ENCODE measurements at regions not wholly inside any gene's neighbourhood (a gene's known extent, or its start where the extent isn't known, plus 50 kb on each side); places are given as distances from the start of the nearest gene placed in this dataset.

DNA sequence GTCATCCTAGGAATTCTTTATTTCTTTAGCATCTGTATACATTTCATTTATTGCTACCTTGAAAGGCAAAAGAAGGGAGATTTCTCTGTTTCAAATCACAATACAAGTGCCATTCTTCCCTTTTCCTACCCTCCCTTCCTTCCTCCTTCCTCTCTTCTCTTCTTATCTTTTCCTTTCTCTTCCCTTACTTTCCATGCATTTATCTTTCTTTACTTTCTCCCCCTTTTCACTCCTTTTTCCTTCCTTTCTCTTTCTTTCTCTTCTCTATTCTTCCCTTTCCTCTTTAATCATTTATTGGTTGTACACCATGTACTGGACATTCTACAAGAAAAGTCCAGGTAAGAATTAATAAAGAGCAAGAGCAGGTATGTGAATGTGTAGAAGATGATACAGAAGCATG lies 251.0 kb upstream of the PEX5L start:
- no peak for DNase-seq

DNA sequence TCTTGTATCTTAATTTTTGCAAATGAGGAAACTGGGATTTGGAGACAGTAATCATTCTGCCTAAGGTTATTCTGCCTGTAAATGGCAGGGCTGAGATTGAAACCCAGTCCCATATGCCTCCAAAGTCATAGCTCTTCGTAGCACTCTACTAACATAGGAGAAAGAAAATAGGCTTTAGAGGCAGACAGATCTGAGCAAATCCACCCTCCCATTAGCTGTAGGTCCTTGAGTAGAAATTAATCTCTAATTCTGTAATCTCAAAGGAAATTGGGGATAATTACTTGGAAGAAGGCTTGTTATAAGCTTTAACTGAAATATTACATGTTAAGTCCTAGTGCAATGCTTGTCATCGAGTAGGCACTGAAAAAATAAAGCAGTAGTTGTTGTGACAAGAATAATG lies 252.1 kb upstream of the PEX5L start:
- DNase-seq: no peak

DNA sequence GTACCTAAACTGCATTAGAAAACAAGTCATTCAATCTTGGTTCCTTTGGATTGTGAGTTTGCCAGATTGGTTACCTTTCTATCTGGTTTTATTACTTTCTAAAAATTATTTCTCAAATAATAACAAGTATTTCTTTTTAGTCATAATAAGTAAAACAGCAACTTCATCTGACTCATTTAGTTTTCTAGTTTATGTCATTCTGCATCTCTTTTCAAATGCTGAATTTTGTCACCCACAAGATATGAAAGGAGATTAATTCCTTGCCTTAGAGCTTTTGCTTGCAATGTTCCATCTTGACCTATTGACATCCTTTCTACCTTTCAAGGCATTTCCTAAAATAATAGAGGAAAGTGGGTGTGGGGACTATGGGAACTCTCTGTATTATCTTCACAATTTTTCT lies 253.6 kb upstream of the PEX5L start:
- no peak for DNase-seq

DNA sequence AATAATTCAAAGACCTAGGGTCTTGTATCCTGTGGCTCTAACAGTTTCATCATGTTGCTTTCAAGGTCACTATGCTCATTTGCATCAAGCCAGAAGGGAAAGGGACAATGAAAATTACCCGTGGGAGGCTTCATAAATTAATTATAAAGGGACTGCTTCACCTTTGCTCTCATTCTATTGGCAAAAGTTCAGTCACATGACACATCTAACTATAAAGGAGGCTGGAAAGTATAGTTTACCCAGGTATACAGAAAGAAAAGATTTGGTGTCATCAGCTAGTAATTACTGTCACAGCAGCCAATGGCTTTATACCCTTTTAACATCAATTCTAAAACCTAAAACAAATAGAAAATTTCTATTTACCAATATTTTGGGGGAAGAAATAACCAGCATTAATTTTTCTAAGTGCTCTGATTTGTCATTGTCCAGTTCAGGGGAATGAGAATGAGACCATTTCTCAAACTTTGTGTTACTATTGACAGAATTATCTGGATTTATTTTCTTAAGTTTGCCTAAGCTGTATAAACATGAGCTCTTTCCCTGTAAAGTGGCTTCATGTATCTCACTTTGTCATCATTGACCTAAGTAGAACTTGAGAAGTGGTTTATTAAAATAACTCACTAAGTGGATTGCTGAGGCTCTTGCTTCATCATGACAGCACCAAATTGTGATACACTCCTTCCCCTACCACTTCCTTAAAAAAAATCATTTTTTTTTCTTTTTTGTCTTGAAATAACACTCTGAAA lies 257.7 kb upstream of the PEX5L start:
- peak; percentile 28 to 39 for DNase-seq

DNA sequence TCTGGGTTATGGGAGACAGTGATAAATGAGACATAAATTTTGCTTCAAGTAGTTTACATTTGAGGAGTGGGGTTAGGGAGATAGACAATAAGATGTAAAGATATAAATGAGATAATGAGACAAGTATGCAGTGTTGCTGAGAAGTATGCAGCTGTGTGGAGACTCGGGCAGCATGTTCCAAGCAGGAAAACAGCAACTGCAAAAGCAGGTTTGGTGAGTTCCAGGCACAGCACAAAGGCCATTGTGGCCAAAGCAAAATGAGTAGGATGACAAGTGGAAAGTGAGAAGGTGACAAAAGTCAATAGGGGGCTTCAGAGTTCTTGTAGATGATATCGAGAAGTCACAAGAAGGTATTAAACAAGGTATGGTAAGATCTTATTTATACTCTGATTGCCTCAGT lies 259.1 kb upstream of the PEX5L start:
- no peak for DNase-seq

DNA sequence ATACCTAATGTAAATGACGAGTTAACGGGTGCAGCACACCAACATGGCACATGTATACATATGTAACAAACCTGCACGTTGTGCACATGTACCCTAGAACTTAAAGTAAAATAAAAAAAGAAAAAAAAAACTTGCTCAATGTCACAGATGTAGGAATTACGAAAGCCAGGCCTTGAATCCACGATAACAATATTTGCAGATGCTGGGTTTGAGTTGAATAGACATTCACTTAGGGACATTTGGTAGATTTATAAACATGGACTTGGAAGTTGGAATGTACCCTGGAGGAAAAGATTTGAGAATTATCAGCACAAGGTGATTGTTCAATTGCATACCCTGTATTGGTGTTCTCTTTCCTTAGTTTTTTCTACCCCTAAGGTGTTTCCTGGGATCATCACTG lies 260.2 kb upstream of the PEX5L start:
- no peak for DNase-seq

DNA sequence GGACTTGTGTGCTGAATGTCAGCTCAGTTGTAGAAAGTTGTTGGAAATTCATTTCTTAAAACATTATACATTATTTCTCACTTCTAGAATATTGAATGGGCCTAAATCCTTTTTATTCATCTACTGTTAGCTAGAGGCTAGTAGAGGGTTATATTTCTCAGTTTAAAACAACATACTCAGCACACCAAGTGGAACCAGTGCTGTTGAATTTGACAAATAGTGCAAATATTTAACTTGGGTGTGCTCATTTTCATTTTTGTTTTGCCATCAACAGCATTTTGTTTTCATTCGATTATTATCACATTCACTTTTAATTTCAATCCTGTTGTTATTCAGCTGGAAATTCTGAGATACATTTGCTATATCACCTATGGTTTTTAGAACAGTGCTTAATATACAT lies 269.4 kb upstream of the PEX5L start:
- no peak for DNase-seq

DNA sequence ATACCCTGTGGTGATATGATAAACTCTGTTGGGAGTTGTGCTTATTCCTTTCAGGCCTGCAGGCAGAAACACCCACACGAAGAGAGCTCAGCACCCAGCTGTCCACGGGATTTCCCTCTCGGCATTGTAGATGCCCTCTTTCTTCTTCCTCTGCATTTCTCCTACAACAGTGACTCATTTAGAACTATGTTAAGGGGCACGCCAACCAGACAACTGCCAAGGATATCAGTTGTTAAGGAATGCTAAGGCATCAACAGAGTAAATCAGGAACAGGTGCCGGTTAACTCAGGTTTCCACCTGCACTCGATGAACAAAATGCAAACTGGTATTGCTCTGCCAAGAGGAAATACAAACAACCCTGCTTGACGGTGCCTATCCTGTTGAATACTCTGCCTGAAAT lies 270.0 kb upstream of the PEX5L start:
- no peak for DNase-seq

DNA sequence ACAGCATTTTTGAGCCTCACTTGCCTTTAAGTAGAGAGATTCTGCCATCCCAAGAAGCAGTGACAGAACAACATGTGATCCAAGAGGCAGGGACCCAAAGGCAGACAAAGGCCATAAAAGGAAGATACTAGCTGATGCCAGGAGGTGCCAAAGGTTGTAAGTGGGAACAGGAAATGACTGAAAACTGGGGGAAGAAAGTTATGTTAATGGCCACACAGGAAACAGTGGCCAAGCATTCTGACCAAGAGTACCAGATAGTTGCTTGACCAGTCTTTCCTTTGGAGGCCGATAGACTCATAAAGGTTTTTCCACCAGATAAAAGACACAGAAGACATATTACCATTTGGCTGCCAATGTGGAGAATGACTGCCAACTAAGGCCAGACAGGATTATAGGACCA lies 274.5 kb upstream of the PEX5L start:
- DNase-seq: no peak

DNA sequence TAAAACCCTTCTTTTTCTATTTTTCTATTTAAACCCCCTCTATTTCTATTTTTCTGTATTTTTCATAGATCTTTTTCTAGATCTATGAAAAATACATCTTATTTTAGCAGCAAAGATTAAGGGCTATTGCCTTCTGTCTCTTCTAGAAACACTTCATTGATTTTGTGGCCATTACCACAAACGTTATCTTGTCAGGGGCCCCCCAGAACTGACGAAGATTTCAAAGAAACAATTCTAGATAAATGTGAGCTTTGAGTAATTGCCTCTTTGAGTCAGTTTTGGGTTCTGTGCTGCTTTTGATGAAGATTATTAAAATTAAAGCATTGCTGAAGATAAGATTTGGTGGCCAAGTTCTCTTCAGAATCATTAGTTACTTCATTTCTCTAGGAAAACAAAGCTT lies 279.6 kb upstream of the PEX5L start:
- no peak for DNase-seq

DNA sequence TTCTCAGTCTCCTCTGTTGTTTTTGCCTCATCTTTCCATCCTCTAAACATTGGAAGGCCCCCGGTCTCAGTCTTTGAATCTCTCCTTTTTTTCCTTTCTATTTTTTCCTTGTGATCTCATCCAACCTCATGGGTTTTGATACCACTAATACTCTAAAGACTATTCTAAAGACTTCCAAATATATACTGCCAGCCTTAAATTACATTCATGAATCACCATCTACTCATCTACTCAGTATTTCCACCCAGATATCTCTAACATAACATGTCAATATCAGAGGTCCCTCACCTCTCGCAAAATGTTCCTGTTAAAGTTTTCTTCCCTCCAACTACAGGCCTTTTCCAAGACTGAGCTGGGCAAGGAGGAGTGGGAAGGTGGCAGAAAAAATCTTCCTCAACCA lies 282.5 kb upstream of the TTC14 start:
- no peak for DNase-seq

DNA sequence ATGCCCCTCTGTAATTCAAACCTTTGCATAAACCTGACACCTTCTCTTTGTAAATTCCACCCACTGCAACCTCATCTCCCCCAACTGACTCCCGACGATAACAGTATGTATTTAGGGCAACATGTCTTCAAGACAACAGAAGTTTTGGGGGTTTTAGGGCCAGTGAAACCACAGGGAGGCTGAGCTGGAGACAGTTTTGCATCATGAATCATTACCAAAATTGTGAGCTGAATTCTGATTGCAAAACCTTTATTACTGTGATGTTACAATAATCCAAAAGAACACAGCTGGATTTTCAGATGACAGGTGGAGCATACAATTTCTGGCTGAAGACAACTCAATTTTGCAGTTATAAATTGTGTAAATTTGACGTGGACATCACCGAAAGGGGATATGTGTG lies 281.3 kb upstream of the TTC14 start:
- DNase-seq: no peak

DNA sequence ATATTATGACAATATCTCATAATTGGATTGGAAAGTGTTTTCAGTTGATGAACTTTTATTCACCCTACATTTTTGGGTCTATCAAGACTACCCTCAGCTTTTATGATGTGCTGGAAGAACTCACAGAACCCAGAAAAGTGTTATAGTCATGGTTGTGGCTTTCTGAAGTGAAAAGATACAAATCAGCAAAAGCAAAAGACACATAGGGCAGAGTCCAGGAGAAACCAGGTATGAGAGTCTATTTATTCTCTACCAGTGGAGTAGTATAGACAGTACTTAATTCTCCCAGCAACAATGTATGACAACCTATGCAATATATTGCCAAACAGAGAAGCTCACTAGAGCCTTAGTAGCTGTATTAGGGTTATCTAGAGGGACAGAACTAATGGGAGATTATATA lies 280.4 kb upstream of the TTC14 start:
- DNase-seq: no peak

DNA sequence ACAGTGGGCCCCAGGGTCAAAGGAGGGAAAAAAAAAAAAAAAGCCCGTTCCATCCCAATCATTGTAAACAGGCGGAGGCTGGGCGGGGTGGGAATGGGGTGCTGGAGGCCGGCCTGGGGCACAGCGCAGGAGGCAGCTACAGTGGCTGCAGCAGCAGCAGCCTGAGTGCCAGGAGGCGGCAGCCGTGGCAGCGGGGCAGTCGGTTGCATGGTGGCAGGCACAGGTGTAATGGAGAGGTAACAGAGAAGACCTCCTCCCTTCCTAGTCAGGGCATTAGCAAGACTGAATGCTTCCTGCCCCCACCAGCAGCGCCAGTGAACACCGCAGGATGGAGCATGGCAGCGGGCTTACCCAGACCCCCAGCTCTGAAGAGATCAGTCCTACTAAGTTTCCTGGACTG lies 279.1 kb upstream of the TTC14 start:
- DNase-seq: no peak

DNA sequence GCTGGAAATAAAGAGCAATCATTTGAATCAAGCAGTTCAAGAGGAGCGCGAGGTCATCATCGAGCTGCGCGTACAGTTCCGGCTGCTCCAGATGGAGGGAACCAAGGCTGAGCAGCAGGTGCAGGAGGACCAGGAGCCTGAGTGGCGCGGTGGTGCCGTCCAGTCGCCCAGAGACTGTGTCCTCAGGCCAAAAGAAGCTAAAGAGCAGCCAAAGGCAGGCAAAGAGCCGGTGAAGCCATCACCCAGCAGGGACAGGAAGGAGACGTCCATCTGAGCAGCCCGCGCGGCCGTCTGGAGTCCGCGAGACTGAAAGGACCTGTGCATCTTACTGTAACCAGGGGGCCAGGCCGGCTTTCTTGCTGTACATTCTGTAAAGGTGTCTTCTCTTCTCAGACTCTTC lies 277.2 kb upstream of the TTC14 start:
- no peak for DNase-seq

DNA sequence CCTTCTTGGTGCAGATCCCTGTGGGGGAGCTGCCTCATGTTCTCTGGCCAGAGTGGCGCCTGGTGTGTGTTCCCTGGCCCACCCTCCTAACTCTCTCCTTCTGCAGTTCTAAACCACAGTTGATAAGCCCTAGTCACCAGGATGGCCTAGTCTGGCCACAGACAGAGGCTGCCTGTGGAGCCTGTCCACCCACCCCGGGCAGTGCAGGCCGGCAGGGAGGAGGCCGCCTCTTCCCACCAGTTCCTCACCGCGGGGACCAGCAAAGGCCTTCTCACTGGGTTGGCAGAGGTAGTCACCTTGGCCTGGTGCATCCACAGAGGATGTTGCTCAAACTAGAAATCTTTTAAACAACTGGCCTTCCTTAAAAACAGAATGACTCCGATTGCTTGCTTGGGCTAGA lies 276.4 kb upstream of the TTC14 start:
- no peak for DNase-seq

DNA sequence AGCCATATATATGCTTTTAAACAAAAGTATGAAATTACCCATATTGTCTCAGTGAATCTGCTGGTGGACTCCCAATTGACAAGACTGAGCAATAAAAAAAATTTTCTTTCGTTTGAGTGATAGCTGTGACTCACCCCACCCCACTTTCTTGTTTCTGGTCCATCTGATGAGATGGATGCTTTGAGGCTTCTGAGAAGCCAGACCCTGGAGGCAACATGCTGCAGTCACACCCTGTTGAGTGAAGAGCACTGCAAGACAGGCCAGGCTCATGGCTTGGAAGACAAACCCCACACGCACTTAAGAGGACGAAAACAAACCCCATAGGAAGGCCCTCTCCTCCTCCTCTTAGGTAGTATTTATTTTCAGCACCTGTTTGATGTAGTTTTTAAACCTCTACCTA lies 276.0 kb upstream of the TTC14 start:
- no peak for DNase-seq

DNA sequence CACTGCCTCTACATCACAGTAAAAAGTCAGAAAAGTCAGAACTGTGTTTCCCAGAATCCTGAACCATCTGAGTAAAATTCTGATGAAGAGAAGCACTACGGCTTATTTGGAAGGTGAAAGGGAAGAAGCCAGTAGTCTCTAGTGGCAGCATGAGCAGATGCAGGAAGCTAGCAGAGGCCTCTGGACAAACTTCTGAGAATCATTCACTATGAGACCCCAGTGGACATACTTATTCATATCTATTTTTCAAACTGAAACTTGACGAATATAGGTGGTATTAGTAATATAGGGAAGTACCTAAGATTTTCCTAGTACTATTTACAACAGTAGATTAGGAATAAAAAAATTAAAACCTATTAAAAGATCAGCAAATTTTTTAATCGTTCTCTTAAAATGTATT lies 272.8 kb upstream of the TTC14 start:
- DNase-seq: no peak

DNA sequence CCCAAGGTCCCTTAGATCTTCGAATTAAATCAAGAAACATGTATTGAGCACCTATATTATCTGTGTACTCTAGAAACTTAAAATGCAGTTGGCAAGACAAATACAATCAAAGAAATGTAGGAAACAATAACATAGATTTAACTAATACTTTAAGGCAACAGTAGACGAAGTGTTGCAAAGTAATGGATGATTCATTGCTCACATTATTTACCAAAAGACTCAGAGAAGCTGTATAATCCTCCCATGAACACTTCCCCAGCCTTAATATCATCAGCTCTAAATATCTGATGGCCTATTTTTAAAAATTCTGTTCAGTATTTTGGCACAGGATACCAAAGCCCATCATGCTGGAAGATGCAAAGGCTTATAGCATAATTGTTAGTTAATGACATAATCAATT lies 272.1 kb upstream of the TTC14 start:
- no peak for DNase-seq

DNA sequence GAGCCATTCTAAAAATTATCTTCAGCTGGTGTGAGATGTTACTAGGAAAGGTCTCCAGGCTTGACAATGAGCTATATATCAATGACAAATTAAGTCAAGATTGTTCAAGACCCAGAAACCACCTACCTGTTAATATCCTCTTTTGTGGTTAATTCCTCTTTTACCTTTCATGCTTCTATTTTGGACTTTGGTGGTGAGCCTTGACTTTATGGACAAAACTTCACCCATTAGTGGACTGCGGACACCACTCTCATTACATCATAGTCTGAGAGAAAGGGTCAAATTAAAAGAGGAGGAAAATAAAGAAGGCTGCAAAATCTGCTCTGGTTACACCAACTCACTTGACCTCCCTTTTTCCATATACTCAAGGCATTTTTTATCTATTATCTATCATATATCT lies 271.5 kb upstream of the TTC14 start:
- DNase-seq: no peak

DNA sequence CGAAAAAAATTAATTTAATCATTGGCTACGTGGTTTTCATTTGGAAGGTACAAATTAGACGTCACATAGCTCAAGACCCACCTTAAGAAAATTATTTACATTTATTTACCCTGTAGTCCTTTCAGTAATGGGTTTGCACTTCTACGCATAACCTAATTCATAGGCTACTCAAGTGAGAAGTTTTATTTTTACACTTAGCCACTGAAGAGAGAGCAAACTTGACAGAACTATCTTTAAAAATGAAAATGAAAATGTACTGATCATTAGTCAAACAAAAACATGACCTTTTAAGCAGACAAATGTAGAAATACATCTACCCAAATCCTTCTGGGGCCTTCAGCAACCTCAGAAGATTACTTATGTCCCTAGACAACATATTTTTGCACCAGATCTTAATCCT lies 269.4 kb upstream of the TTC14 start:
- no peak for DNase-seq

DNA sequence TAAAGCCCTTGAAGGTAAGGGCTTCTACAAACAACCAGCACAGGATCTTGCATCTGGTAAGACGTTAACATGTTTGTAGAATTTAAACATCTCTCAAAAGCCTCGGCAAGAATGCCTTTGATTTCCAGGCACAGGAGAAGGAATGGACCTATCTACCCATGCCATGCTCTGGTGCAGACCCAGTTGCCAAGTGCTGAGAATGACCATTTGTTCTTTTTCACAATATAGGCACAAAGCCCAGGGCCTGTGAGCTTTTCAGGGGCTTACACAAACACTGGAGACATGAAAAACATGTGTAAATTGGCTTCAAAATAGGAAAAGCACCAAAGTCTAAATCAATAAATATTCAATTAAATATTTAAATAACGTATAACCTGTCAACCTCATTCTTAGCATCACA lies 266.9 kb upstream of the TTC14 start:
- DNase-seq: no peak

DNA sequence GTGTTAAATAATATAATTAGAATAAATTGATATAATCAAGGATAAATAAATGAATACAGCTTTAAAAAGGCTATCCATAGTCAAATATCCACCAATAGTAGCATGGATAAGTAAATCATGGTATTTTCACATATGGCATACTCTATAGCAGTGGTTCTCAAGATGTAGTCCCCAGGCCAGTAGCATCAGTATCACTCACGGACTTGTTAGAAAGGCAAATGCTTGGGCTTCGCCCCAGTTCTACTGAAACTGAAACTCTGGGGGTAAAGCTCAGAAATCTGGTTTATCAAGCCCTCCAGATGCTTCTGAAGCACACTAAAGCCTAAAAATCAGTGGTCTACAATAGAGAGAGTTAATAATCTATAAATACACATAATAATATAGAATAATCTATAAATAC lies 261.6 kb upstream of the TTC14 start:
- no peak for DNase-seq

DNA sequence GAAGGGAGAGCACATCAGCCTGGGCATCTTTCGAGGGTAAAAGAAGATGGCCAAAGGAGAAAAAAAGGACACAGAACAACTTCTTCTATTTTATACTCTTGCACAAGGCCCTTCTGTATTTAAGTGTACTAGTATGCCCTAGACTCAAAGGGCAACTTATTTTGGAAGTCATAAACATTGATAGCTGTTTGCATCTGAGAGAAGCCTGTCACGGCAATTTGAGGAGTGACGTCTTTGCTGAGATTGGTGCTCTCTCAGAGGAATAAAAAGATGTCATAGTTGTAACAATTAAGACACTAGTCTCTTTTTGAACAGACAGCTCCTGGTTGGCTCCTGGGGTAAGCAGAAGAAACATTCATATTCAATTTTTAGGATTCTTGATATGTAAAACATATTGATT lies 260.4 kb upstream of the TTC14 start:
- no peak for DNase-seq

DNA sequence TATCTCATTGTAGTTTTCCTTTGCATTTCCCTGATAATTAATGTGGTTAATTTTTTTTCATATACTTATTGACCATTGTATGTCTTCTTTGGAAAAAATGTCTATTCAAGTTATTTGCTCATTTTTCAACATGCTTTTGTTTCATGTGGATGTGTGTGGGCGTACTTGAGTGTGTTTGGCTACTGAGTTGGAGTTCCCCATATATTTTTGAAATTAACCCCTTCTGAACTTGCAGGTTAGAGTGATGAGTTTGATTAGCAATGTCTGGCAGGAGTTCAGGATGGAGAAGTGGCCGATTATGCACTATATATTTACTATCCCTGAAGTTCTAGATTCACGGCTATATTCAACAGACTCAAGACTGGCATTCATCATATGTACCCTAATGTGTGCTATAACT lies 250.4 kb upstream of the TTC14 start:
- DNase-seq: no peak

DNA sequence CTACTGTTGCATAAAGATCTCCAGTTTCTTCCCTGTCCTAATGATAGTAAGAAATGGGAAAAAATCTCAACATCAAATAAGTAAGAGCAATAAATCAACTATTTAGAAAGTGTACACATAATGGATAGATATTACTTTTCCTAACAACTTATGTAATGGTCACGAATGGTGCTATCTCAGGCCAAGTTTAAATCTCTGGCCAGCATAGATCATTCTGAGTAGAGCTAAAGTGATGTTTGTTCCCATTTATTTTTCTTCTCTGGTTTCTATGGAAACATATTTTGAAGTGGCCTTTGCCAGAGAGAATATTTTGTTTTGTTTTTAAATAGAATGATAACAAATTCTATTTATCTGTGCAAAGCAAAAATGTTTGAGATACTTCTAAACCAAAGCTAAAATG lies 249.7 kb upstream of the TTC14 start:
- no peak for DNase-seq
